Adrenal gland (tissue), 5 donors: ENCODE measurements at regions not wholly inside any gene's neighbourhood (a gene's known extent, or its start where the extent isn't known, plus 50 kb on each side); places are given as distances from the start of the nearest gene placed in this dataset.

ENCODE experiments used
- POLR2A ChIP-seq, 2 donors: fragments of 450-650 bp; IDR thresholded peaks; one replicate each; pipeline ENCODE4 v1.6.1; 2017; ENCODE audit warnings: antibody characterized with exemption in 2 of 2, mild to moderate bottlenecking in 2 of 2, moderate library complexity in 1 of 2
- TF ChIP-seq, protein P1 (sequence below), 6 experiments: fragments of 450-650 bp in 4 of 6; fragments of 200-600 bp in 2 of 6; sonication (generic) in 1 of 6; IDR thresholded peaks; 1 replicate in 5 of 6; 2 replicates in 1 of 6; pipeline versions ENCODE4 v1.5.1 to v1.8.0; 2016 to 2021; ENCODE audit warnings: antibody characterized with exemption in 6 of 6, mild to moderate bottlenecking in 2 of 6, moderate library complexity in 1 of 6
- donor health status: DM: no; HTN: no; CAD: no.

GRCh38 chr3:113142476-113142875, 68.9 kb upstream of the BOC start:
- TF ChIP-seq, protein P1, sequence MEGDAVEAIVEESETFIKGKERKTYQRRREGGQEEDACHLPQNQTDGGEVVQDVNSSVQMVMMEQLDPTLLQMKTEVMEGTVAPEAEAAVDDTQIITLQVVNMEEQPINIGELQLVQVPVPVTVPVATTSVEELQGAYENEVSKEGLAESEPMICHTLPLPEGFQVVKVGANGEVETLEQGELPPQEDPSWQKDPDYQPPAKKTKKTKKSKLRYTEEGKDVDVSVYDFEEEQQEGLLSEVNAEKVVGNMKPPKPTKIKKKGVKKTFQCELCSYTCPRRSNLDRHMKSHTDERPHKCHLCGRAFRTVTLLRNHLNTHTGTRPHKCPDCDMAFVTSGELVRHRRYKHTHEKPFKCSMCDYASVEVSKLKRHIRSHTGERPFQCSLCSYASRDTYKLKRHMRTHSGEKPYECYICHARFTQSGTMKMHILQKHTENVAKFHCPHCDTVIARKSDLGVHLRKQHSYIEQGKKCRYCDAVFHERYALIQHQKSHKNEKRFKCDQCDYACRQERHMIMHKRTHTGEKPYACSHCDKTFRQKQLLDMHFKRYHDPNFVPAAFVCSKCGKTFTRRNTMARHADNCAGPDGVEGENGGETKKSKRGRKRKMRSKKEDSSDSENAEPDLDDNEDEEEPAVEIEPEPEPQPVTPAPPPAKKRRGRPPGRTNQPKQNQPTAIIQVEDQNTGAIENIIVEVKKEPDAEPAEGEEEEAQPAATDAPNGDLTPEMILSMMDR (IDR thresholded peaks at IDR 0.05): no peak
- TF ChIP-seq POLR2A (IDR thresholded peaks at IDR 0.05): no peak
